BE2C (cell line): ENCODE measurements at regions not wholly inside any gene's neighbourhood (a gene's known extent, or its start where the extent isn't known, plus 50 kb on each side); places are given as distances from the start of the nearest gene placed in this dataset.

ENCODE experiments used
- DNase-seq: peaks from one replicate; pipeline ENCODE4 v3.0.0-alpha.2; 2020
- H3K27me3 ChIP-seq: fragments of 250-450 bp; sonication (Bioruptor Pico); 2 replicates; pipeline ENCODE4 v1.5.1; 2020; ENCODE audit warnings: mild to moderate bottlenecking
- H3K36me3 ChIP-seq: fragments of 250-450 bp; sonication (Bioruptor Pico); 2 replicates; pipeline ENCODE4 v1.5.1; 2020; ENCODE audit warnings: mild to moderate bottlenecking
- H3K4me1 ChIP-seq: fragments of 250-450 bp; sonication (Bioruptor Pico); 2 replicates; pipeline ENCODE4 v1.5.1; 2020
- H3K4me3 ChIP-seq: 2 replicates; pipeline ENCODE4 v1.5.1; 2011; ENCODE audit warnings: low read depth, low read length
- H3K9me3 ChIP-seq: fragments of 250-450 bp; sonication (Bioruptor Pico); 2 replicates; pipeline ENCODE4 v1.5.1; 2020
- CTCF ChIP-seq: IDR thresholded peaks from 2 replicates; pipeline ENCODE4 v1.5.1; 2012; ENCODE audit warnings: mild to moderate bottlenecking, low read depth, low read length

DNA sequence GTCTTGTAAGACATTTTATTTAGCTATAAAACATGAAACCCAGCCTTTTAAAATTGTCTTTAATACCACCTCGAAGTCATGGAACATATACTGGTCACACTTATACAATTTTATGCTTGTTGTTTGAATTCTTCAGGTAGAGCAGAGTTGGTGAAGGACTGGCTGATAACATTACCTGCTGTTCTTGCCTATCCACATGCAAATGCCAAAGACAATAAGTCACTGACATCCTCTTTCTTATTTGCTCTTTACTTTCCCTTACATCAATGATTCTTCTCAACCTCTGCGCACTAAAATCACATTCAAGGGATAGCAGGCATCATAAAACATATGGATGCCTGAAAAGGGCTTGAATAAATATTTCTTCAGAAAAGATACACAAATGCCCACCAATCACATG, 392.5 kb upstream of the ATP11B start:
- H3K9me3 ChIP-seq, result no peaks in the 10 kb centered on the region
- H3K4me3 ChIP-seq, result no peak overlapping the region
- DNase-seq, result no peak
- TF ChIP-seq CTCF, result no peak
- no peaks in the 10 kb centered on the region for H3K4me1 ChIP-seq
- no peaks in the 10 kb centered on the region; the same call in 1 of the 2 replicates for H3K27me3 ChIP-seq
- H3K36me3 ChIP-seq, result no peaks in the 10 kb centered on the region

DNA sequence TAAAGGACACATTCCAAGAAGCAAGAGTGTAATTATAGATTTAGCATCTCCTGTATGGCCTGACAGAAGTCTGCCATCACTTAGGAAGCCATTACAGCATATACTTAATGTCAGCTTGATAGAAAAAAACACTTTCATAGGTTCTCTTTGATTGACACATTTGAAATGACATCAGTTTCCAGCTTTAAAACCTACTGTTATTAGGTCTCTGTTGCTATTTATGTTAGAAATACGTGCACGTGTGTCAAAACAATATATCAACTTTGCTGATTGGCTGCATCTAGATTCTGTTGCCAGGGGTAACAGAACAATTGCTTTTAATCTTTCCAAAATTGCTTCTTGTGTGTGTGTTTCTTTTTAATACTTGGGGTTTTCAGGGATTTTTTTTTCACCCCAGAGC, 389.3 kb upstream of the ATP11B start:
- Histone ChIP-seq H3K9me3 (no peaks in the 10 kb centered on the region), H3K36me3 (no peaks in the 10 kb centered on the region), H3K4me3 (no peak overlapping the region), H3K27me3 (no peaks in the 10 kb centered on the region; the same call in 1 of the 2 replicates), H3K4me1 (no peaks in the 10 kb centered on the region)
- no peak for DNase-seq
- TF ChIP-seq CTCF, result no peak

DNA sequence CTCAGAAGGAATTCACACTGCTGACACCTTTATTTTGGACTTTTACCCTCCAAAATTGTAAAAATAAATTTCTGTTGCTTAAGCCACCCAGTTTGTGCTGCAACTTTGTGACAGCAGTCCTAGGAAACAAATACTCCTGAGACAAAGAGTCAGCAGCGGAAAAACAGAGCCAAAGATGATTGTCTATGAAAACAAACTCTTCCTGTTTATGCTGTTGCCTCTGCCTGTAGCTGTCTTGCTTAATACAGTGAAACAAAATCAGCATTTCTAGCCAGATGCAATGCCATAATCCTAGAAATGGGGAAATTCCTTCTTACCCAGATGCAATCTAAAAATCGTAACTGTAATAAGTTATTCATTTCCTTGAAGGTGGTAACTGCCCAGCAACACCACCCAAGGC, 387.5 kb upstream of the ATP11B start:
- Histone ChIP-seq H3K4me3 (no peak overlapping the region), H3K4me1 (no peaks in the 10 kb centered on the region), H3K36me3 (no peaks in the 10 kb centered on the region), H3K27me3 (no peaks in the 10 kb centered on the region), H3K9me3 (no peaks in the 10 kb centered on the region)
- no peak for TF ChIP-seq CTCF
- no peak for DNase-seq

- Histone ChIP-seq H3K27me3 (no peaks in the 10 kb centered on the region), H3K4me3 (no peak overlapping the region), H3K4me1 (no peaks in the 10 kb centered on the region), H3K9me3 (no peaks in the 10 kb centered on the region), H3K36me3 (no peaks in the 10 kb centered on the region)
- no peak for DNase-seq
- no peak for TF ChIP-seq CTCF
Observed at GRCh38 chr3:182406786-182407185, 386.5 kb upstream of the ATP11B start.

- no peaks in the 10 kb centered on the region for H3K36me3 ChIP-seq
- TF ChIP-seq CTCF, result no peak
- no peaks in the 10 kb centered on the region for H3K27me3 ChIP-seq
- no peaks in the 10 kb centered on the region for H3K4me1 ChIP-seq
- no peak overlapping the region for H3K4me3 ChIP-seq
- DNase-seq, result no peak
- H3K9me3 ChIP-seq, result no peaks in the 10 kb centered on the region
Observed at GRCh38 chr3:182410051-182410450, 383.3 kb upstream of the ATP11B start.

DNA sequence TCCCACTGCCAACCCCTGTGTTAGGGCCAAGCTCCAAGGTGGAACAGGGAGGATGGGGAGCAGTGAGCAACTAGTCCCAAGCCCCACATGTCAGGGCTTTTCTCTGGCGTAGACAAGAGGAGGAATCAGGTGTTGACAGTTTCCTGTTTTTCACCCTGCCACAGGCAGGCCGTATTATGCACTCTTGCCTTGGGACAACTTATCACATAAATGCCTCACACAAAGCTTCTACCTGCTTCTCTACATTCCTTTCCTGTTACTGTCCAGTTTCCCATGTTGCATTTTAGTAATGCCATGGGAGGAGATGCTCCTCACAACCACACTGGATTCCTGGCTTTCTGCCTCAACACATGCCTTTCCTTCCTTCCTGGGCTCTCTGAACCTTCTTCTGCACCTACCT, 381.2 kb upstream of the ATP11B start:
- Histone ChIP-seq H3K4me3 (no peak overlapping the region), H3K27me3 (no peaks in the 10 kb centered on the region), H3K9me3 (no peaks in the 10 kb centered on the region), H3K36me3 (no peaks in the 10 kb centered on the region), H3K4me1 (no peaks in the 10 kb centered on the region)
- TF ChIP-seq CTCF, result no peak
- DNase-seq, result no peak
